GM04503 (cell line): ENCODE measurements at regions not wholly inside any gene's neighbourhood (a gene's known extent, or its start where the extent isn't known, plus 50 kb on each side); places are given as distances from the start of the nearest gene placed in this dataset.

Experiments used
- DNase-seq: peaks from one replicate; pipeline ENCODE4 v3.0.0-alpha.2; 2012; ENCODE audit warnings: low read depth

GRCh38 chr4:107164962-107165475 is 128.9 kb upstream of the DKK2 start:
- no peak for DNase-seq

GRCh38 chr4:107156443-107156842 is 120.3 kb upstream of the DKK2 start:
- no peak for DNase-seq

GRCh38 chr4:107155366-107155765 is 119.3 kb upstream of the DKK2 start:
- DNase-seq = no peak

- DNase-seq = no peak
Measured at GRCh38 chr4:107153956-107154355, 117.8 kb upstream of the DKK2 start.

- DNase-seq = no peak
Measured at GRCh38 chr4:107153228-107153627, 117.1 kb upstream of the DKK2 start.

GRCh38 chr4:107151173-107151572 is 115.1 kb upstream of the DKK2 start:
- DNase-seq = no peak

GRCh38 chr4:107148904-107149303 is 112.8 kb upstream of the DKK2 start:
- no peak for DNase-seq

- no peak for DNase-seq
Measured at GRCh38 chr4:107147873-107148272, 111.8 kb upstream of the DKK2 start.

- no peak for DNase-seq
Measured at GRCh38 chr4:107138433-107138832, 102.3 kb upstream of the DKK2 start.

- DNase-seq = no peak
Measured at GRCh38 chr4:107133965-107134653, 98.0 kb upstream of the DKK2 start.

GRCh38 chr4:107131295-107131694 is 95.2 kb upstream of the DKK2 start:
- DNase-seq = no peak

- no peak for DNase-seq
Measured at GRCh38 chr4:107130157-107130556, 94.0 kb upstream of the DKK2 start.

GRCh38 chr4:107129611-107130010 is 93.5 kb upstream of the DKK2 start:
- no peak for DNase-seq

- no peak for DNase-seq
Measured at GRCh38 chr4:107129076-107129475, 93.0 kb upstream of the DKK2 start.

GRCh38 chr4:107128116-107128515 is 92.0 kb upstream of the DKK2 start:
- DNase-seq = no peak

GRCh38 chr4:107125496-107125895 is 89.4 kb upstream of the DKK2 start:
- DNase-seq = no peak

- no peak for DNase-seq
Measured at GRCh38 chr4:107122736-107123135, 86.6 kb upstream of the DKK2 start.

- DNase-seq = no peak
Measured at GRCh38 chr4:107120661-107121060, 84.5 kb upstream of the DKK2 start.

GRCh38 chr4:107117726-107118125 is 81.6 kb upstream of the DKK2 start:
- no peak for DNase-seq

GRCh38 chr4:107115185-107115847 is 79.2 kb upstream of the DKK2 start:
- DNase-seq = no peak

GRCh38 chr4:107114059-107114458 is 77.9 kb upstream of the DKK2 start:
- no peak for DNase-seq

GRCh38 chr4:107098401-107098800 is 62.3 kb upstream of the DKK2 start:
- no peak for DNase-seq

GRCh38 chr4:107094976-107095375 is 58.9 kb upstream of the DKK2 start:
- DNase-seq = no peak

GRCh38 chr4:107094332-107094731 is 58.2 kb upstream of the DKK2 start:
- no peak for DNase-seq
